Mesothelial cell of epicardium (in vitro differentiated cells): ENCODE measurements at regions not wholly inside any gene's neighbourhood (a gene's known extent, or its start where the extent isn't known, plus 50 kb on each side); places are given as distances from the start of the nearest gene placed in this dataset.
"Not testable (repeated sequence)": the region's sequence is repeated elsewhere in the genome, so short reads cannot be mapped to it uniquely, and the experiment has no call there.

ENCODE experiments used
- DNase-seq, 2 experiments: peaks; one replicate each; pipeline ENCODE4 v3.0.0; 2021; ENCODE audit warnings: low spot score in 2 of 2; ENCODE audit not compliant: unreplicated experiment in 2 of 2
- H3K27ac Mint-ChIP-seq: 2 replicates; pipeline ENCODE4 v1.8.0; 2021; ENCODE audit warnings: mixed read lengths
- H3K27me3 Mint-ChIP-seq: 2 replicates; pipeline ENCODE4 v1.8.0; 2021; ENCODE audit warnings: low read depth, mixed read lengths
- H3K36me3 Mint-ChIP-seq: 2 replicates; pipeline ENCODE4 v1.8.0; 2021; ENCODE audit warnings: mixed read lengths
- H3K4me1 Mint-ChIP-seq: 2 replicates; pipeline ENCODE4 v1.8.0; 2021; ENCODE audit warnings: mixed read lengths
- H3K4me3 Mint-ChIP-seq: 2 replicates; pipeline ENCODE4 v1.8.0; 2021; ENCODE audit warnings: mild to moderate bottlenecking, moderate library complexity, mixed read lengths
- H3K9me3 Mint-ChIP-seq: 2 replicates; pipeline ENCODE4 v1.8.0; 2021; ENCODE audit warnings: mixed read lengths
- CTCF ChIP-seq: fragments of 200-600 bp; sonication (generic); IDR thresholded peaks from one replicate; pipeline ENCODE4 v1.5.0; 2021; ENCODE audit warnings: antibody characterized with exemption; ENCODE audit not compliant: unreplicated experiment

- Mint-ChIP-seq H3K36me3 (no peaks in the 10 kb centered on the region), H3K27me3 (no peaks in the 10 kb centered on the region), H3K4me3 (no peak overlapping the region), H3K27ac (no peak overlapping the region), H3K9me3 (peaks cover 12% of the 10 kb centered on the region), H3K4me1 (no peaks in the 10 kb centered on the region)
- DNase-seq = no peak
- no peak for TF ChIP-seq CTCF
Observed at GRCh38 chr17:54620399-54620978, 280.2 kb upstream of the TOM1L1 start.

GRCh38 chr17:54623746-54624145, 276.9 kb upstream of the TOM1L1 start:
- TF ChIP-seq CTCF = no peak
- no peaks in the 10 kb centered on the region for H3K27me3 Mint-ChIP-seq
- H3K4me3 Mint-ChIP-seq = no peak overlapping the region
- no peak for DNase-seq
- no peaks in the 10 kb centered on the region for H3K4me1 Mint-ChIP-seq
- H3K9me3 Mint-ChIP-seq = peaks cover 8% of the 10 kb centered on the region
- H3K27ac Mint-ChIP-seq = no peak overlapping the region
- no peaks in the 10 kb centered on the region for H3K36me3 Mint-ChIP-seq

DNA sequence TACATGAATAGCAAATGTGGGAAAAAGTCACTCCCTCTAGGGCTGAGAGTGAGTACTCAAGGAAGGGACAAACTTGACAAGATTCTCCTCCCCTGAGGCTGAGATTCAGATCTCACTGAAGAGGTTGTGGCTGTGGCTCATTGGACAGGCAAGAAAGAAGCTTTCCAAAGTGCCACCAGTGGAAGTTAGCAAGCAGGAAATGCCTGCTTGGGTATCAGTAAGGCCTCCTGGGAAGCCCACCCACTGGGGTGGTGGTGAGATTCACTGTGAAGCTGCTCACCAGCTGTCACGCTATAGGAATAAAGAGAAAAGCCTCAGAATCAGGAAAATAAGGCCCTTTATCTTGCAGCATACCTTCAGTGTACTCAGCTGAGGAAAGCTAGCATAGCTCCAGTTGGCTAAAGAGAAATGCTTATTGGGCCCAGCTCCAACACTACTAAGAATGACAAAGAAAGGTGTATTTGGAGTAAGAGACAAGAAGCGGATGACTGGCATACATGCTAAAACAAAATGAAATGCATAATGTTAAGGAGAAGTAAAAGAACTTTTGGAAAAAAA, 274.4 kb upstream of the TOM1L1 start:
- no peak overlapping the region for H3K4me3 Mint-ChIP-seq
- no peaks in the 10 kb centered on the region for H3K27me3 Mint-ChIP-seq
- H3K36me3 Mint-ChIP-seq = no peaks in the 10 kb centered on the region
- DNase-seq = no peak
- H3K9me3 Mint-ChIP-seq = no peaks in the 10 kb centered on the region
- TF ChIP-seq CTCF = no peak
- H3K27ac Mint-ChIP-seq = no peak overlapping the region
- no peaks in the 10 kb centered on the region for H3K4me1 Mint-ChIP-seq

DNA sequence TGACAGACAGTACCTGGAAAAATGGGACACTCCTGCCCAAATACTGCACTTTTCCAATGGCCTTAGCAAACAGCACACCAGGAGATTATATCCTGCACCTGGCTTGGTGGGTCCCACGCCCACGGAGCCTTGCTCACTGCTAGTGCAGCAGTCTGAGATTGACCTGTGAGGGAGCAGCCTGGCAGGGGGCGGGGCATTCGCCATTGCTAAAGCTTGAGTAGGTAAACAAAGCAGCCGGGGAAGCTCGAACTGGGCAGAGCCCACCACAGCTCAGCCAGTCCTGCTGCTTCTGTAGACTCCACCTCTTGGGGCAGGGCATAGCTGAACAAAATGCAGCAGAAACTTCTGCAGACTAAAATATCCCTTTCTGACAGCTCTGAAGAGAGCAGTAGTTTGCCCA, 261.2 kb upstream of the TOM1L1 start:
- peaks cover 53% of the 10 kb centered on the region for H3K9me3 Mint-ChIP-seq
- not testable (repeated sequence) for H3K27me3 Mint-ChIP-seq, H3K4me3 Mint-ChIP-seq, H3K27ac Mint-ChIP-seq, DNase-seq, H3K4me1 Mint-ChIP-seq, H3K36me3 Mint-ChIP-seq

- Mint-ChIP-seq H3K27me3 (no peaks in the 10 kb centered on the region), H3K9me3 (peaks cover 12% of the 10 kb centered on the region), H3K4me3 (no peak overlapping the region), H3K4me1 (no peaks in the 10 kb centered on the region), H3K36me3 (no peaks in the 10 kb centered on the region), H3K27ac (no peak overlapping the region)
- DNase-seq = no peak
- TF ChIP-seq CTCF = no peak
Observed at GRCh38 chr17:54662978-54663876, 237.4 kb upstream of the TOM1L1 start.

DNA sequence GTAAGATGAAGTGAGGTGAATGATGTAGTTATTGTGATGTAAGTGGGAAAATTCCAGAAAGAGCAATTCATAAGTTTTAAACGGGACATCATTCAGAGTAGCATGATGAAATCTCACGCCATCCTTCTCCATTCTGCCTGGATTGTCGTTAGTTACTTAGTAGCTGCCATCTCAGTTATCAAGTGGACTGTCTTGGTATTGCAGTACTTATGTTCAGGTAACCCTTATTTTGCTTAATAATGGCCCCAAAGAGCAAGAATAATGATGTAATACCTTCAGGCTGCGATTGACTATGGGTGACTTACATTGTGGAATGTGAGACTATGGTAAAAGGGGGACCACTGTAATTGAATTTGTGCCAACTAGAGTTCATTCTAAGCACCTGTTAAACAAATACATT, 234.1 kb upstream of the TOM1L1 start:
- Mint-ChIP-seq H3K27me3 (no peaks in the 10 kb centered on the region), H3K4me1 (no peaks in the 10 kb centered on the region), H3K9me3 (peaks cover 9% of the 10 kb centered on the region), H3K36me3 (no peaks in the 10 kb centered on the region), H3K27ac (no peak overlapping the region), H3K4me3 (no peak overlapping the region)
- no peak for DNase-seq
- no peak for TF ChIP-seq CTCF
